ENCODE measurements at regions not wholly inside any gene's neighbourhood (a gene's known extent, or its start where the extent isn't known, plus 50 kb on each side); places are given as distances from the start of the nearest gene placed in this dataset.

GRCh38 chr10:4391683-4392082, 434.3 kb upstream of the AKR1E2 start:
- H3K27me3 ChIP-seq (ENCODE audit: control insufficient read depth, extremely low read depth, insufficient read depth, low read length), result no peaks in the 10 kb centered on the region
- H2AFZ ChIP-seq (ENCODE audit: control insufficient read depth, low read length), result no peak overlapping the region
- H3K27ac ChIP-seq (ENCODE audit: control insufficient read depth, insufficient read depth, low read length), result no peak overlapping the region
- no peak overlapping the region for H3K9ac ChIP-seq (ENCODE audit: control insufficient read depth, extremely low read depth, insufficient read depth, low read length)
- FAIRE-seq (no peak), DNase-seq (ENCODE audit: low read depth, low spot score) (no peak)
- H3K36me3 ChIP-seq (ENCODE audit: control insufficient read depth in 2 of 2, extremely low read depth in 1 of 2, insufficient read depth in 2 of 2, low read length in 2 of 2), result no peaks in the 10 kb centered on the region
- no peaks in the 10 kb centered on the region for H4K20me1 ChIP-seq (ENCODE audit: control insufficient read depth, extremely low read depth, insufficient read depth, low read length)
- dilution Hi-C loops (cut with MboI; ENCODE audit: extremely low pct_ligation_motif_present, low sequenced_read_pairs), result no loop called here
- H3K4me1 ChIP-seq (ENCODE audit: control insufficient read depth, extremely low read depth, insufficient read depth, low read length), result no peaks in the 10 kb centered on the region
- no peaks in the 10 kb centered on the region for H3K79me2 ChIP-seq (ENCODE audit: control insufficient read depth, insufficient read depth, low read length)
- no peak overlapping the region for H3K4me2 ChIP-seq (ENCODE audit: control insufficient read depth, extremely low read depth, insufficient read depth, low read depth, low read length)
- H3K4me3 ChIP-seq (ENCODE audit: control insufficient read depth in 2 of 3, extremely low read depth in 1 of 3, insufficient read depth in 2 of 3, low read depth in 1 of 3, low read length in 3 of 3), result no peak overlapping the region
- H3K9me3 ChIP-seq (ENCODE audit: control insufficient read depth, low read depth, low read length), result no peaks in the 10 kb centered on the region
- H3K9me1 ChIP-seq (ENCODE audit: control insufficient read depth, extremely low read depth, insufficient read depth, low read length), result no peaks in the 10 kb centered on the region
- TF ChIP-seq, protein P1, sequence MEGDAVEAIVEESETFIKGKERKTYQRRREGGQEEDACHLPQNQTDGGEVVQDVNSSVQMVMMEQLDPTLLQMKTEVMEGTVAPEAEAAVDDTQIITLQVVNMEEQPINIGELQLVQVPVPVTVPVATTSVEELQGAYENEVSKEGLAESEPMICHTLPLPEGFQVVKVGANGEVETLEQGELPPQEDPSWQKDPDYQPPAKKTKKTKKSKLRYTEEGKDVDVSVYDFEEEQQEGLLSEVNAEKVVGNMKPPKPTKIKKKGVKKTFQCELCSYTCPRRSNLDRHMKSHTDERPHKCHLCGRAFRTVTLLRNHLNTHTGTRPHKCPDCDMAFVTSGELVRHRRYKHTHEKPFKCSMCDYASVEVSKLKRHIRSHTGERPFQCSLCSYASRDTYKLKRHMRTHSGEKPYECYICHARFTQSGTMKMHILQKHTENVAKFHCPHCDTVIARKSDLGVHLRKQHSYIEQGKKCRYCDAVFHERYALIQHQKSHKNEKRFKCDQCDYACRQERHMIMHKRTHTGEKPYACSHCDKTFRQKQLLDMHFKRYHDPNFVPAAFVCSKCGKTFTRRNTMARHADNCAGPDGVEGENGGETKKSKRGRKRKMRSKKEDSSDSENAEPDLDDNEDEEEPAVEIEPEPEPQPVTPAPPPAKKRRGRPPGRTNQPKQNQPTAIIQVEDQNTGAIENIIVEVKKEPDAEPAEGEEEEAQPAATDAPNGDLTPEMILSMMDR (optimal IDR thresholded peaks at IDR 0.05 in 1 of 3, IDR thresholded peaks at IDR 0.05 in 1 of 3, conservative IDR thresholded peaks at IDR 0.05 in 1 of 3; ENCODE audit: extremely low read depth in 1 of 3, insufficient read depth in 2 of 3, low read length in 3 of 3), result no peak
- TF ChIP-seq EZH2 (IDR thresholded peaks at IDR 0.05; ENCODE audit: low read length), result no peak

DNA sequence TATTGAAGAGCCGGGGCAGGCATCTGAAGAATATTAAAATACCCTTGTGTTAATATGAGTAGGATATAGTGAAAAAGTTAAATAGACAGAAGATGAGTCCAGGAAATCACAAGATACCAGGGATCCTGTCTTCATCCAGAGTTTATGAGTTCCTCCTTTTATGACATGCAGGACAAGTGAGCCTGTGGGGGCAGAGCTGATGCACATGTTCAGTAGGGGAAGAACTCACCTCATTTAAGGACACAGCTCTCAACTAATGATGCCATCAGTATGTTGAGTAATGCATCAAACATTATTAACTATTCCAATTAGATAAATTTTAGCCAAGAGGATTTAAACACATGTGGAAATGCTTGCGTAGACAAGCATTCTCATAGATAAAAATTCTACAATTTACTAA, 435.8 kb upstream of the AKR1E2 start:
- Histone ChIP-seq H3K36me3 (ENCODE audit: control insufficient read depth in 2 of 2, extremely low read depth in 1 of 2, insufficient read depth in 2 of 2, low read length in 2 of 2) (no peaks in the 10 kb centered on the region), H3K27me3 (ENCODE audit: control insufficient read depth, extremely low read depth, insufficient read depth, low read length) (no peaks in the 10 kb centered on the region), H3K9ac (ENCODE audit: control insufficient read depth, extremely low read depth, insufficient read depth, low read length) (no peak overlapping the region), H3K4me1 (ENCODE audit: control insufficient read depth, extremely low read depth, insufficient read depth, low read length) (peaks cover 4% of the 10 kb centered on the region), H2AFZ (ENCODE audit: control insufficient read depth, low read length) (no peak overlapping the region), H3K4me2 (ENCODE audit: control insufficient read depth, extremely low read depth, insufficient read depth, low read depth, low read length) (no peak overlapping the region), H3K79me2 (ENCODE audit: control insufficient read depth, insufficient read depth, low read length) (no peaks in the 10 kb centered on the region), H3K4me3 (ENCODE audit: control insufficient read depth in 2 of 3, extremely low read depth in 1 of 3, insufficient read depth in 2 of 3, low read depth in 1 of 3, low read length in 3 of 3) (no peak overlapping the region), H3K9me3 (ENCODE audit: control insufficient read depth, low read depth, low read length) (no peaks in the 10 kb centered on the region), H3K9me1 (ENCODE audit: control insufficient read depth, extremely low read depth, insufficient read depth, low read length) (no peaks in the 10 kb centered on the region), H4K20me1 (ENCODE audit: control insufficient read depth, extremely low read depth, insufficient read depth, low read length) (no peaks in the 10 kb centered on the region), H3K27ac (ENCODE audit: control insufficient read depth, insufficient read depth, low read length) (no peak overlapping the region)
- dilution Hi-C loops (cut with MboI; ENCODE audit: extremely low pct_ligation_motif_present, low sequenced_read_pairs), result no loop called here
- FAIRE-seq (no peak), DNase-seq (ENCODE audit: low read depth, low spot score) (no peak)
- TF ChIP-seq, protein P1 (optimal IDR thresholded peaks at IDR 0.05 in 1 of 3, IDR thresholded peaks at IDR 0.05 in 1 of 3, conservative IDR thresholded peaks at IDR 0.05 in 1 of 3; ENCODE audit: extremely low read depth in 1 of 3, insufficient read depth in 2 of 3, low read length in 3 of 3), result no peak
- no peak for TF ChIP-seq EZH2 (IDR thresholded peaks at IDR 0.05; ENCODE audit: low read length)

Data from keratinocyte (primary cell).